ENCODE measurements at regions not wholly inside any gene's neighbourhood (a gene's known extent, or its start where the extent isn't known, plus 50 kb on each side); places are given as distances from the start of the nearest gene placed in this dataset.
"Not testable (repeated sequence)": the region's sequence is repeated elsewhere in the genome, so short reads cannot be mapped to it uniquely, and the experiment has no call there.

- Mint-ChIP-seq H3K9me3 (no peaks in the 10 kb centered on the region), H3K36me3 (ENCODE audit: low read depth) (no peaks in the 10 kb centered on the region), H3K4me3 (no peak overlapping the region), H3K4me1 (no peaks in the 10 kb centered on the region), H3K27ac (no peak overlapping the region), H3K27me3 (ENCODE audit: insufficient read depth) (peaks cover 21% of the 10 kb centered on the region)
- H3K36me3 ChIP-seq (ENCODE audit: control insufficient read depth, insufficient read depth, low read length): no peaks in the 10 kb centered on the region
- no peaks in the 10 kb centered on the region for H3K9me3 ChIP-seq (ENCODE audit: control insufficient read depth, low read length)
- no peak overlapping the region for H3K27ac ChIP-seq (ENCODE audit: low read depth, low read length)
- DNase-seq: no peak
- 67 to 92% methylated on average over 1 to 2 of the region's 2 CpGs for WGBS, 2 experiments (ENCODE audit: insufficient coverage in 1 of 2, insufficient read length in 1 of 2)
- TF ChIP-seq, protein P1, sequence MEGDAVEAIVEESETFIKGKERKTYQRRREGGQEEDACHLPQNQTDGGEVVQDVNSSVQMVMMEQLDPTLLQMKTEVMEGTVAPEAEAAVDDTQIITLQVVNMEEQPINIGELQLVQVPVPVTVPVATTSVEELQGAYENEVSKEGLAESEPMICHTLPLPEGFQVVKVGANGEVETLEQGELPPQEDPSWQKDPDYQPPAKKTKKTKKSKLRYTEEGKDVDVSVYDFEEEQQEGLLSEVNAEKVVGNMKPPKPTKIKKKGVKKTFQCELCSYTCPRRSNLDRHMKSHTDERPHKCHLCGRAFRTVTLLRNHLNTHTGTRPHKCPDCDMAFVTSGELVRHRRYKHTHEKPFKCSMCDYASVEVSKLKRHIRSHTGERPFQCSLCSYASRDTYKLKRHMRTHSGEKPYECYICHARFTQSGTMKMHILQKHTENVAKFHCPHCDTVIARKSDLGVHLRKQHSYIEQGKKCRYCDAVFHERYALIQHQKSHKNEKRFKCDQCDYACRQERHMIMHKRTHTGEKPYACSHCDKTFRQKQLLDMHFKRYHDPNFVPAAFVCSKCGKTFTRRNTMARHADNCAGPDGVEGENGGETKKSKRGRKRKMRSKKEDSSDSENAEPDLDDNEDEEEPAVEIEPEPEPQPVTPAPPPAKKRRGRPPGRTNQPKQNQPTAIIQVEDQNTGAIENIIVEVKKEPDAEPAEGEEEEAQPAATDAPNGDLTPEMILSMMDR (conservative IDR thresholded peaks at IDR 0.05): no peak
- H3K9ac ChIP-seq (ENCODE audit: extremely low read depth, low read length, poor library complexity, severe bottlenecking): no peak overlapping the region
- no peak overlapping the region for H3K4me3 ChIP-seq (ENCODE audit: low read length)
- H3K27me3 ChIP-seq (ENCODE audit: control insufficient read depth, insufficient read depth, low read length, poor library complexity, severe bottlenecking): peaks cover 29% of the 10 kb centered on the region
- no peaks in the 10 kb centered on the region for H3K4me1 ChIP-seq (ENCODE audit: control insufficient read depth, insufficient read depth, low read length)
Observed at GRCh38 chr3:44159696-44160300, 81.9 kb upstream of the TOPAZ1 start.

DNA sequence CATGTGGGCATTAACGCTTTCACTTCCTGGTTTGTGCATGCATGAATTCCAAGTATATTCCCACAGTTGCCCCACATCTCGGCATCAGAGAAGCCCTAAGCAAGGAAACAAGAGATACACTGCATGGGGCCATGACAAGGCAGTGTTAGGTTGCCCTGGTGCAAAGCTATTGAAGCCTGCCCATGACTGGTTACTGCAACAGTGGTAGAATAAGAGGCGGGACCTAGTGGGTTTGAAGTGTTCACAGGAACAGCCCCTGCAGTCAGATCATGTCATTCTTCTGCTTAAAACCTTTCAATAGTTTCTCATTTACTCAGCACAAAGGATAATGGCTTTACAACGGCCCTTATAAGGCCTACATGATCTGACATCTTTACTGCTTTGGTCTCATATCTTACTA, 80.9 kb upstream of the TOPAZ1 start:
- H3K4me1 Mint-ChIP-seq: no peaks in the 10 kb centered on the region
- TF ChIP-seq, protein P1 (conservative IDR thresholded peaks at IDR 0.05): no peak
- DNase-seq: no peak
- Histone ChIP-seq H3K4me3 (ENCODE audit: low read length) (no peak overlapping the region), H3K36me3 (ENCODE audit: control insufficient read depth, insufficient read depth, low read length) (no peaks in the 10 kb centered on the region), H3K9me3 (ENCODE audit: control insufficient read depth, low read length) (no peaks in the 10 kb centered on the region), H3K4me1 (ENCODE audit: control insufficient read depth, insufficient read depth, low read length) (no peaks in the 10 kb centered on the region), H3K9ac (ENCODE audit: extremely low read depth, low read length, poor library complexity, severe bottlenecking) (no peak overlapping the region), H3K27ac (ENCODE audit: low read depth, low read length) (no peak overlapping the region), H3K27me3 (ENCODE audit: control insufficient read depth, insufficient read depth, low read length, poor library complexity, severe bottlenecking) (peaks cover 18% of the 10 kb centered on the region)
- H3K27ac Mint-ChIP-seq: no peak overlapping the region
- no peak overlapping the region for H3K4me3 Mint-ChIP-seq
- H3K36me3 Mint-ChIP-seq (ENCODE audit: low read depth): no peaks in the 10 kb centered on the region
- no peaks in the 10 kb centered on the region for H3K9me3 Mint-ChIP-seq
- WGBS, 2 experiments (ENCODE audit: insufficient coverage in 1 of 2, insufficient read length in 1 of 2): 88% methylated on average over 4 of the region's 4 CpGs
- H3K27me3 Mint-ChIP-seq (ENCODE audit: insufficient read depth): peaks cover 16% of the 10 kb centered on the region

DNA sequence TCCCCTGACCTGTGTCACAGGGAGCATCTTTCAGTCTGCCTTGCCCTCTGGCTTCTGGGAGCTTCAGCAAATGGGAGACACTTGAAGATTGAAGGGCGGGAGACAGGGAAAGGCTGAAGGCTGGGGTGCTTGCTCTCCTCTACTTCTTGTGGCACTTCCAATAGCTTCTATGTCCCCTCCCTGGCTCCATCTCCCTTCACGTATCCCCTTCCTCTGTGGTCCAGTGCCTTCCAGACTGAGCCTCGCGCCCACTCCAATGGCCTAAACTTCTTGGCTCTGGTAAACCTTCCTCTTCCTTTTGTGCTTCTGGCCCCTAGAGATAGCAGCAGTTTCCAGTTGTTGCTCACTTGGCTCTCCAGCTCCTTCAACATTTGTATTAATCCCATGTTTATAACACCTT, 69.8 kb upstream of the TOPAZ1 start:
- Mint-ChIP-seq H3K4me3 (no peak overlapping the region), H3K36me3 (ENCODE audit: low read depth) (no peaks in the 10 kb centered on the region), H3K27me3 (ENCODE audit: insufficient read depth) (peaks cover 21% of the 10 kb centered on the region), H3K27ac (no peak overlapping the region), H3K4me1 (no peaks in the 10 kb centered on the region), H3K9me3 (no peaks in the 10 kb centered on the region)
- 82 to 91% methylated on average over 2 to 4 of the region's 4 CpGs for WGBS, 2 experiments (ENCODE audit: insufficient coverage in 1 of 2, insufficient read length in 1 of 2)
- no peak overlapping the region for H3K4me3 ChIP-seq (ENCODE audit: low read length)
- H3K27ac ChIP-seq (ENCODE audit: low read depth, low read length): no peak overlapping the region
- H3K9me3 ChIP-seq (ENCODE audit: control insufficient read depth, low read length): no peaks in the 10 kb centered on the region
- H3K36me3 ChIP-seq (ENCODE audit: control insufficient read depth, insufficient read depth, low read length): no peaks in the 10 kb centered on the region
- DNase-seq: no peak
- H3K27me3 ChIP-seq (ENCODE audit: control insufficient read depth, insufficient read depth, low read length, poor library complexity, severe bottlenecking): no peaks in the 10 kb centered on the region
- no peaks in the 10 kb centered on the region for H3K4me1 ChIP-seq (ENCODE audit: control insufficient read depth, insufficient read depth, low read length)
- no peak overlapping the region for H3K9ac ChIP-seq (ENCODE audit: extremely low read depth, low read length, poor library complexity, severe bottlenecking)
- TF ChIP-seq, protein P1 (conservative IDR thresholded peaks at IDR 0.05): no peak

DNA sequence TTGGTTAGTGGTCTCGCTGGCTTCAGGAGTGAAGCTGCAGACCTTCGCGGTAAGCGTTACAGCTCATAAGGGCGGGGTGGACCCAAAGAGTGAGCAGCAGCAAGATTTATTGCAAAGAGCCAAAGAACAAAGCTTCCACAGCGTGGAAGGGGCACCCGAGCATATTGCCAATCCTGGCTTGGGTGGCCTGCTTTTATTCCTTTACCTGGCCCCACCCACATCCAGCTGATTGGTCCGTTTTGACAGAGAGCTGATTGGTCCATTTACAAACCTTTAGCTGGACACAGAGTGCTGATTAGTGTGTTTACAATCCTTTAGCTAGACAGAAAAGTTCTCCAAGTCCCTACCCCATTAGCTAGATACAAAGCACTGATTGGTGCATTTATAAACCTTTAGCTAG, 69.0 kb upstream of the TOPAZ1 start:
- not testable (repeated sequence) for H3K9ac ChIP-seq (ENCODE audit: extremely low read depth, low read length, poor library complexity, severe bottlenecking); H3K4me3 Mint-ChIP-seq; H3K27ac Mint-ChIP-seq; H3K27me3 ChIP-seq (ENCODE audit: control insufficient read depth, insufficient read depth, low read length, poor library complexity, severe bottlenecking); H3K9me3 ChIP-seq (ENCODE audit: control insufficient read depth, low read length); H3K36me3 ChIP-seq (ENCODE audit: control insufficient read depth, insufficient read depth, low read length); DNase-seq; H3K27ac ChIP-seq (ENCODE audit: low read depth, low read length); H3K4me3 ChIP-seq (ENCODE audit: low read length); H3K4me1 Mint-ChIP-seq; H3K36me3 Mint-ChIP-seq (ENCODE audit: low read depth); H3K4me1 ChIP-seq (ENCODE audit: control insufficient read depth, insufficient read depth, low read length); H3K9me3 Mint-ChIP-seq
- WGBS, 2 experiments (ENCODE audit: insufficient coverage in 1 of 2, insufficient read length in 1 of 2): 93 to 97% methylated on average over 8 of the region's 8 CpGs
- peaks cover 20% of the 10 kb centered on the region for H3K27me3 Mint-ChIP-seq (ENCODE audit: insufficient read depth)
